ENCODE measurements at regions not wholly inside any gene's neighbourhood (a gene's known extent, or its start where the extent isn't known, plus 50 kb on each side); places are given as distances from the start of the nearest gene placed in this dataset.

GRCh38 chr2:180337136-180337535 is 330.0 kb upstream of the CWC22 start:
- H3K4me2 ChIP-seq (ENCODE audit: low read depth, low read length, poor library complexity, severe bottlenecking) = no peak overlapping the region
- H3K36me3 ChIP-seq (ENCODE audit: low read length) = peaks cover 5% of the 10 kb centered on the region; the same call in 1 of the 2 replicates
- H3K9me2 ChIP-seq (replicated peaks; ENCODE audit: insufficient read depth, low read length) = no peaks in the 10 kb centered on the region
- H3F3A ChIP-seq (ENCODE audit: insufficient read depth) = no peaks in the 10 kb centered on the region; the same call in 1 of the 2 replicates
- no peaks in the 10 kb centered on the region for H3K27me3 ChIP-seq (ENCODE audit: low read length)
- H3K27ac ChIP-seq (ENCODE audit: low read depth, low read length) = no peak overlapping the region
- no peak overlapping the region for H3K9ac ChIP-seq (ENCODE audit: low read length)
- TF ChIP-seq, protein P1, sequence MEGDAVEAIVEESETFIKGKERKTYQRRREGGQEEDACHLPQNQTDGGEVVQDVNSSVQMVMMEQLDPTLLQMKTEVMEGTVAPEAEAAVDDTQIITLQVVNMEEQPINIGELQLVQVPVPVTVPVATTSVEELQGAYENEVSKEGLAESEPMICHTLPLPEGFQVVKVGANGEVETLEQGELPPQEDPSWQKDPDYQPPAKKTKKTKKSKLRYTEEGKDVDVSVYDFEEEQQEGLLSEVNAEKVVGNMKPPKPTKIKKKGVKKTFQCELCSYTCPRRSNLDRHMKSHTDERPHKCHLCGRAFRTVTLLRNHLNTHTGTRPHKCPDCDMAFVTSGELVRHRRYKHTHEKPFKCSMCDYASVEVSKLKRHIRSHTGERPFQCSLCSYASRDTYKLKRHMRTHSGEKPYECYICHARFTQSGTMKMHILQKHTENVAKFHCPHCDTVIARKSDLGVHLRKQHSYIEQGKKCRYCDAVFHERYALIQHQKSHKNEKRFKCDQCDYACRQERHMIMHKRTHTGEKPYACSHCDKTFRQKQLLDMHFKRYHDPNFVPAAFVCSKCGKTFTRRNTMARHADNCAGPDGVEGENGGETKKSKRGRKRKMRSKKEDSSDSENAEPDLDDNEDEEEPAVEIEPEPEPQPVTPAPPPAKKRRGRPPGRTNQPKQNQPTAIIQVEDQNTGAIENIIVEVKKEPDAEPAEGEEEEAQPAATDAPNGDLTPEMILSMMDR (IDR thresholded peaks at IDR 0.05; ENCODE audit: insufficient read depth, low read length, poor library complexity, severe bottlenecking) = no peak
- TF ChIP-seq EZH2phosphoT487 (conservative IDR thresholded peaks at IDR 0.05; ENCODE audit: low read length) = no peak
- H3K9me3 ChIP-seq (ENCODE audit: insufficient read depth, low read length) = peaks cover 20% of the 10 kb centered on the region; the same call in 1 of the 2 replicates
- H2AFZ ChIP-seq (ENCODE audit: low read depth, low read length, severe bottlenecking) = no peak overlapping the region
- H3K79me2 ChIP-seq (ENCODE audit: insufficient read depth, low read length) = no peaks in the 10 kb centered on the region
- H4K20me1 ChIP-seq (ENCODE audit: low read depth, low read length) = no peaks in the 10 kb centered on the region
- H3K4me3 ChIP-seq (ENCODE audit: insufficient read depth, low read length, poor library complexity, severe bottlenecking) = no peak overlapping the region

DNA sequence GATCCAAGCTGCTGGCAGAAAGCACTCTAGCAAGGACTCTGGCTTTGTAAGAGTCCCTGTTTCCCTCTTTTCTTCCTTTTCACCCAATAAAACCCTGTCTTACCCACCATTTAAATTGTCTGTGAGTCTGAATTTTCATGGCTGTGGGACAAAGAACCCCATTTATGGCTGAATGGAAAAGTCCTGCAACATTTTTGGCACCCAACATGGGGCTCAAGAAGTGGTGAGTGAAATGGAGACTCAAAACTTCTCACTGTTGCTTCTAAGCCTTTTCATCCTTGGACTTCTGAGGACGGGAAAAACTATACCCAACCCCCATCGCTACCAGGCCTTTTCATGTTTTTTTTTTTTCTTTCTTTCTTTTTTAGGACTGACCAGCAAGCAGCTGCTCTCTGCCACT is 329.5 kb upstream of the CWC22 start:
- TF ChIP-seq, protein P1 (IDR thresholded peaks at IDR 0.05; ENCODE audit: insufficient read depth, low read length, poor library complexity, severe bottlenecking) = no peak
- no peak for TF ChIP-seq EZH2phosphoT487 (conservative IDR thresholded peaks at IDR 0.05; ENCODE audit: low read length)
- H3K4me3 ChIP-seq (ENCODE audit: insufficient read depth, low read length, poor library complexity, severe bottlenecking) = no peak overlapping the region
- H3K4me2 ChIP-seq (ENCODE audit: low read depth, low read length, poor library complexity, severe bottlenecking) = no peak overlapping the region
- H3K27me3 ChIP-seq (ENCODE audit: low read length) = no peaks in the 10 kb centered on the region
- no peak overlapping the region for H3K9ac ChIP-seq (ENCODE audit: low read length)
- H3K9me2 ChIP-seq (replicated peaks; ENCODE audit: insufficient read depth, low read length) = no peaks in the 10 kb centered on the region
- H3K36me3 ChIP-seq (ENCODE audit: low read length) = peaks cover 5% of the 10 kb centered on the region; the same call in 1 of the 2 replicates
- H3K27ac ChIP-seq (ENCODE audit: low read depth, low read length) = no peak overlapping the region
- H3K79me2 ChIP-seq (ENCODE audit: insufficient read depth, low read length) = no peaks in the 10 kb centered on the region
- peaks cover 20% of the 10 kb centered on the region; the same call in 1 of the 2 replicates for H3K9me3 ChIP-seq (ENCODE audit: insufficient read depth, low read length)
- no peaks in the 10 kb centered on the region; the same call in 1 of the 2 replicates for H3F3A ChIP-seq (ENCODE audit: insufficient read depth)
- H4K20me1 ChIP-seq (ENCODE audit: low read depth, low read length) = no peaks in the 10 kb centered on the region
- H2AFZ ChIP-seq (ENCODE audit: low read depth, low read length, severe bottlenecking) = no peak overlapping the region

GRCh38 chr2:180334514-180334913 is 327.4 kb upstream of the CWC22 start:
- TF ChIP-seq EZH2phosphoT487 (conservative IDR thresholded peaks at IDR 0.05; ENCODE audit: low read length) = no peak
- TF ChIP-seq, protein P1 (IDR thresholded peaks at IDR 0.05; ENCODE audit: insufficient read depth, low read length, poor library complexity, severe bottlenecking) = no peak
- H4K20me1 ChIP-seq (ENCODE audit: low read depth, low read length) = no peaks in the 10 kb centered on the region
- no peak overlapping the region for H3K9ac ChIP-seq (ENCODE audit: low read length)
- H3K27ac ChIP-seq (ENCODE audit: low read depth, low read length) = peak overlapping the region; percentile 65
- no peaks in the 10 kb centered on the region for H3K9me2 ChIP-seq (replicated peaks; ENCODE audit: insufficient read depth, low read length)
- no peak overlapping the region for H2AFZ ChIP-seq (ENCODE audit: low read depth, low read length, severe bottlenecking)
- H3F3A ChIP-seq (ENCODE audit: insufficient read depth) = no peaks in the 10 kb centered on the region; the same call in 1 of the 2 replicates
- peaks cover 5% of the 10 kb centered on the region; the same call in 1 of the 2 replicates for H3K36me3 ChIP-seq (ENCODE audit: low read length)
- H3K79me2 ChIP-seq (ENCODE audit: insufficient read depth, low read length) = no peaks in the 10 kb centered on the region
- H3K4me2 ChIP-seq (ENCODE audit: low read depth, low read length, poor library complexity, severe bottlenecking) = peak overlapping the region; percentile 27
- H3K27me3 ChIP-seq (ENCODE audit: low read length) = no peaks in the 10 kb centered on the region
- H3K9me3 ChIP-seq (ENCODE audit: insufficient read depth, low read length) = peaks cover 20% of the 10 kb centered on the region; the same call in 1 of the 2 replicates
- H3K4me3 ChIP-seq (ENCODE audit: insufficient read depth, low read length, poor library complexity, severe bottlenecking) = no peak overlapping the region

Data from SU-DHL-6 (cell line).